H1 (cell line): ENCODE measurements at regions not wholly inside any gene's neighbourhood (a gene's known extent, or its start where the extent isn't known, plus 50 kb on each side); places are given as distances from the start of the nearest gene placed in this dataset.

Source experiments
- CTCF ChIP-seq, 3 experiments: IDR thresholded peaks; 1 replicate in 2 of 3; 2 replicates in 1 of 3; pipeline versions ENCODE4 v1.5.1 to v1.6.1; 2011; ENCODE audit warnings: low read length in 3 of 3, mild to moderate bottlenecking in 3 of 3, inconsistent platforms in 2 of 3, low read depth in 1 of 3, moderate library complexity in 1 of 3; ENCODE audit not compliant: insufficient read depth in 1 of 3; ENCODE audit errors: control extremely low read depth in 1 of 3
- YY1 ChIP-seq: IDR thresholded peaks from 2 replicates; pipeline ENCODE4 v1.6.1; 2011; ENCODE audit warnings: low read depth, mild to moderate bottlenecking, low read length
- ZNF274 ChIP-seq: IDR thresholded peaks from 2 replicates; pipeline ENCODE4 v1.7.0; 2012; ENCODE audit warnings: low read length, borderline replicate concordance; ENCODE audit errors: extremely low read depth

GRCh38 chr6:126640356-126640755 lies 300.4 kb downstream of the CENPW start (continued):
- no peak for TF ChIP-seq YY1
- no peak for TF ChIP-seq ZNF274
- no peak for TF ChIP-seq CTCF (IDR thresholded peaks at IDR 0.05; ENCODE audit: control extremely low read depth in 1 of 3, insufficient read depth in 1 of 3, low read depth in 1 of 3, low read length in 3 of 3)
